Posterior cingulate gyrus (tissue), 11 donors: ENCODE measurements at regions not wholly inside any gene's neighbourhood (a gene's known extent, or its start where the extent isn't known, plus 50 kb on each side); places are given as distances from the start of the nearest gene placed in this dataset.

Experiments
- DNase-seq, 10 donors: peaks; one replicate each; pipeline versions ENCODE4 v3.0.0 to v3.0.0-alpha.2; 2020 to 2021; ENCODE audit warnings: mixed read lengths in 3 of 10
- intact Hi-C: fragments of 100-400 bp; cut with DNase I; formaldehyde crosslinking; loops from one replicate; pipeline ENCODE4 v1.15.1; 2023

DNA sequence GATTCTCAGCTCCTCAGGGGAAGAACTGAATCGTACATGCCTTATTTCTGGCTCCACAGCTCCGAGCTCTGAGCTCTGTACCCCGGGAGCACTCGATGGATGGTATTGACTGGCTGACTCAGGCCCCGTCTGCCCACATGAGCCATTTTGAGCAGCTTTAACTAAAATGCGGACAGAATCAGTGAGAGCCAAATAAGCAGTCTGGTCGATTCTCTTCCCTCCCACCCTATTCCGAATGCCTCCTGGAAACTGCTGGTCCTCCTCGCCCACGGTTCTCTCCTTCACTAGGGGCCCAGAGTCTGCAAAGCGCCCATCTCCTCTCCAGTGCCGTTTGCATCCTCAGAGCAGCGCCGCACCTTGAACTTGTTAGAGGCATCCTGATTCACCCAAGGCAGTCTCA, 125.9 kb upstream of the IRF2BP2 start:
- intact Hi-C loops = no loop called here
- peak in 6 of 10 donors; percentile 28 to 90 (median 66) for DNase-seq

DNA sequence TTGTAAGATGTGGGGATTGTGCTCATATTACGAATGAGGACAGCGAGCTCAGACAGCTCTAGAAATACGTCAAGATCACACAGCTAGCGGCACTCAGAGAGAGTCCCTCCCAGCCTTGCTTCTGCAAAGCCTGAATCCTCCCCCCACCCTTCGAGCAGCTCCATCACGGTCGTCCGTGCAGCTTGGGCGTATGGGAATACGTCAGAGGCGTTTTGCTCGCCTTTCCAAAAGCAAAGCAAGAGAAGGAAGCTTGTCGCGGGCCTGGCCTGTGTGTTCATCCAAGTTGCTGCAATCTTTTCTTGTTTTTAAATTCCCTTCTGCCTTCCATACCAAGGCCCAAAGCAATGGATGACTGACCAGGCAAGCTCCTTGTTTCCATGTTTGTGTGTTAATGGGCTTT, 125.5 kb upstream of the IRF2BP2 start:
- intact Hi-C loops = no loop called here

GRCh38 chr1:234734869-234735268, 124.9 kb upstream of the IRF2BP2 start:
- intact Hi-C loops = no loop called here
- DNase-seq = peak in 1 of 10 donors; percentile 85

More for the DNA sequence above, 125.5 kb upstream of the IRF2BP2 start:
- DNase-seq = peak in 8 of 10 donors; percentile 43 to 95 (median 70)

GRCh38 chr1:234734412-234734835, 124.4 kb upstream of the IRF2BP2 start:
- peak in 1 of 10 donors; percentile 63 for DNase-seq
- intact Hi-C loops = no loop called here

DNA sequence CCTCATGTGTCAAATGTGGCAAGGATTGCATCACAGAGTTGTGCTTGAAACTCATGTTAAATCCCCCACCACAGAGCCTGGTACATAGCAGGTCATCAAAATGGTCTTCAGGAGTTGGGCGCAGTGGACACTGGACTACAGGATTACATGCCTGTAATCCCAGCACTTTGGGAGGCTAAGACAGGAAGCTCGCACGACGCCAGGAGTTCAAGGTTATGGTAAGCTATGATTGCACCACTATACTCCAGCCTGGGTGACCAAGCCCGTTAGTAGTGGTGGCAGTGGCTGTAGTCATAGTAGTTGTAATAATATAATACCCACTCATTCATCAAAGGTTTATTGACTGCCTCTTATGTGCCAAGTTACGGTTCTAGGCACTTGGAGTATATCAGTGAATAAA, 123.4 kb upstream of the IRF2BP2 start:
- no peak for DNase-seq
- intact Hi-C loops = no loop called here

DNA sequence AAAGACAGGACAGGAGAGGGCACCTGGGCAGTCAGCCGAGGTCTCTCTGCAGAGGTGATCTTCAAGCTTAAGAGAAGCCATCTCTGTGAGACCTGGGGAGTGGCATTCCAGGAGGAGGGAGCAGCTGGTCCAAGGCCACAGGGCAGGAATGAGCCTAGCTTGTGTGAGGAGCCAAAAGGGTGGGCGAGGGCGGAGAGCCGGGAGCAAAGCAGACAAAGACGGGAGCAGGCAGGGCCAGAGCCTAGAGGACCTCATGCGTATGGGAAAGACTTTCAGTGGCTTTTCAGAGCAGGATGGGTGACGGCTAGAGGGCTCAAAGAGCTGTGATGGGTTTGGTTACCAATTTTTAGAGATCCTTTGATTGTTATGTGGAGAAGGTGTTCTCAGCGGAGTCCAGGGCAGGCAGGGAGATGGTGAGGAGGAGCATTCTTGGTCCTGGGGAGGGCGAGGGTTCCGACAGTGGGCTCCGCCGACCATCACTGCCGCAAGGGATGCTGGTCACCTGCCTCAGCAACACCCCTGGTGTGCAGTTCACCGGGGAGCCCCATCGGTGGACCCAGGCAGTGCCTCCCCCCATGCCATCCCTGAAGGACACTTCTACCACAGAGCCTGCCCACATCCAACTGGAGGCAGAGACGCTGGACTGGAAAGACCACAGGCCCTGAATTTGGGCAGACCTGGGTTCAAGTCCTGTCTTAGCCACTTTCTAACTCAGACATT, 122.9 kb upstream of the IRF2BP2 start:
- intact Hi-C loops = no loop called here
- no peak for DNase-seq

GRCh38 chr1:234732260-234732659, 122.3 kb upstream of the IRF2BP2 start:
- DNase-seq = no peak
- intact Hi-C loops = no loop called here

DNA sequence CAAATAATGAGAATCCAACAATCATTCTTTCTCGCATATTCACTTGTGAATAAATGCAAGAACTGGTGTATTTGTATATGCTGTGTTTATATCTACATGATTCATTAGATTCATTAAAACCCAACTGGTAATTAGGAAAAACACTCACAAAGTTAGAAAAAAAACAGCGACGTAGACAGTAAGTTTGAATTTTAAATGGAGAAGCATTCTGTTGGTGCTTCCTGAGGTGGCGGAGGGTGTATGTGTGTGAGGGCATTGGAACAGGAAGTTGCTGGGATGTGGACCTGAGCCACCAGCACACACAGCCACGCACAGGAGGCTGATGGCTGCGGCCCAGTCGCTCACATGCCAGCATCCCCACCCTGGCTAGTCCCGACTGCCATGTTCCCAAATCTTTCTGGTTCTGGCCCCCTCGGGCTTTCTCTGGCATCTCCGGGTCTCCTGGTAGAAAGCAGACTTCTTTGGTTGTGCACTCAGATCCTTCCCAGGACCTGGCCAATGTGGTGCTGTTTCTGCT, 121.6 kb upstream of the IRF2BP2 start:
- intact Hi-C loops = no loop called here
- no peak for DNase-seq

DNA sequence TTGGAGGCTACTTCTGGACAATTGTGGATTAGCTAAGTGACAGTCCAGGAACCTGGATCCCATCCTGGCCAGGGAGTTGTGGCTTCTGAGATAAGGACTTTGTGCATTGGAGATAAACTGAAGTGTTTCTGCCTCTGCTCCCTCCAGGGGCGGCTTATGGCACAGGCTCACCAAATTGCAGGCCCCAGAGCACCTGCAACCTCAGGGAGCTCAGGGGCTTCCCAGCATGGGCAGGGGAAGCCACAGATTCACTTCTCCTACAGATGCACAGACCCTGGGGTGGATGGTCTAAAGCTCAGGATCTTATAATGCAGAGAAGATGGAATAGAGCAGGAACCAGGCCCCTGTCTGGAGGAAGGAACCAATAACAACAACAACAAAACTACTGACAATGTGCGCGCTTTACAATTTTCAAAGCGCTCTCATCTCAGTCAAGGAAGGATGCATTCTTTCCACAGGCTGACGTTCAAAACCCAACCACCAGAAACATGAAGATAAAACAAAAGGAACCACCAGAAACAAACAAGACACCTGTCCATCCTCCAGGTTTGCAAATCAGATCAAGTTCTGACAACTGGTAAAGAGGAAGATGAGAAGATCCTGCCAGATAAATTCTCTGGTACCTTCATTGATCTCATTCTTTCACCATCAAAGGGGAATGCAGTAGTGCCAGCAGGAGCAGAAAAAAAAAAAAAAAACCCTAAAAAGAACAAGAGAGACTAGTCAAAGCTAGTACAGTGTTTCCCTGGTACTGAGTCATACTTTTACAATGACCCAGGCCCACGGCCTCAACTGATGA, 121.0 kb upstream of the IRF2BP2 start:
- DNase-seq = no peak
- intact Hi-C loops = no loop called here

DNA sequence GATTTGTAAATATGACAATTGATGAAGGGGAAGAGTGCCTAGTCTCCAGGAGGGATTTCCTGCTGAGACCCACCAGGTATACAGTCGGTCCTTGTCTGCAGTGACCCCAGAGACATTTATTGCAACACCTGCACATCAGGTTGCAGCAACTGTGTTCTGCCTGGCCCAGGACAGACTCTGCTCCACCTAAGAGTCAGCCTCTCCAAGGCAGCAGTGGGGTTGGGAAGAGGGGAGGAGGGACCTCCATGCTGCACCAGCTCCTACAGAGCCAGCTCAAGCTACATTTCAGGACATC, 120.4 kb upstream of the IRF2BP2 start:
- DNase-seq = no peak
- intact Hi-C loops = no loop called here

DNA sequence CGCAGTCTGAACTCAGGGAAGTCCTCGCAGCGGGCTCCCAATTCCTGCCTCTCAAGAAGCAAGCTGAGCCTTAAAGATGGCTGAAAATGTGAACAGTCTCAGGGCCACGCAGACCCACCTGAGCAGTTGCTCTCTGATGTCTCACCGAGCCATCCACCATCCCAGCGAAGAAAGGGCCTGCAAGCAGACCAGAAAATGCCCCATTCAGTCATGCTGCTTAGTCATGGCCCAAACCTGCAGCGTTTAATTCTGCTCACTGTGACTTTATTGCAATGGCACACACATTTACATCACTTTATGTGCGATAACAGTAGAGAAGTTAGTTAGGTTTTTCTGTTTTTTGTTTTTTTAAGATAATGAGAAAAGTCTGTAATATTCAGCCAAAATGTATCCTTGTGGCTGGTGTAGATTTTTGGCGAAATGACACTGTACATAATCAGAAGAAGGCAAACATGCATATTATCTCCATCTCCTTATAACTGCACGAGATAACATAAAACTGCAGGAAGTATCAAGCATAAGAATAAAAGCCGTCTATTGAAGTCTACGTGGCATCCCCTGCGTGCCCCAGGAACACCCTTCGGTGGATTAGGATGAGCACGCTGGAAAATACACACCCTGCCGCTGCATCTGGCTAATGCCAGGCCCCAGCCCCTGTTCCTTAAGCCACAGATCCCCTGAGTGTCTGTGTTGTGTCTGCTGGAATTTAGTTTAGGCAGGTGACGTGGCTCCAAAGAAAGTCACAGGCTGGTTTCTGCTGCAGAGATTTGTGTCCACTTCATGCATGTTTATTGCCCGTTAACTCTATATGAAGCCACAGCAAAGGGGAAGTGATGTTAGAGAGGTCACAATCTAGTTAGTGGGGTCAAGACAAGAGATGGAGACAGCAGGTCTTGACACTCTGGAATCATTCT, 119.8 kb upstream of the IRF2BP2 start:
- intact Hi-C loops = loop anchor here (10.0 kb wide), 2 partner anchors 195 to 245 kb away; no protein-coding TSS in a partner anchor
- DNase-seq = no peak

DNA sequence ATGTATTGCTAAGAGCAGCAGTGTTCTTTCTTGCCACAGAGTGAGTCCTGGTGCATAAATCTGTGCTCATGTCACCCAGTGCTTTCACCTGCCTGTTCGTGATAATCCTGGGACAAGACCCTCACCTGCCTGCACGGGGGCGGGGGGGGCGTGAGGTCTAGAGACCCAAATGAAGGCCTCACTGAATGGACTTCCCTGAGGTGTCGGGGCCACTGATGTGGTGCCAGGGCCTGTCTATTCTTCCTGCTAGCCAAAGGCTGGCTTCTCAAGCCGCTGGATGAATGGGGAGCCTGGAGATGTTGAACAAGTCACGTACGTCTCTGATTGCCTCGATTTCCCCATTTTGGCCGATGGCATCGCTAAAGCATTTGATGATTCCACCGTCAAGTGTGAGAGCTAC, 118.8 kb upstream of the IRF2BP2 start:
- no peak for DNase-seq
- intact Hi-C loops = loop anchor here (10.0 kb wide), 2 partner anchors 194 to 246 kb away; no protein-coding TSS in a partner anchor

DNA sequence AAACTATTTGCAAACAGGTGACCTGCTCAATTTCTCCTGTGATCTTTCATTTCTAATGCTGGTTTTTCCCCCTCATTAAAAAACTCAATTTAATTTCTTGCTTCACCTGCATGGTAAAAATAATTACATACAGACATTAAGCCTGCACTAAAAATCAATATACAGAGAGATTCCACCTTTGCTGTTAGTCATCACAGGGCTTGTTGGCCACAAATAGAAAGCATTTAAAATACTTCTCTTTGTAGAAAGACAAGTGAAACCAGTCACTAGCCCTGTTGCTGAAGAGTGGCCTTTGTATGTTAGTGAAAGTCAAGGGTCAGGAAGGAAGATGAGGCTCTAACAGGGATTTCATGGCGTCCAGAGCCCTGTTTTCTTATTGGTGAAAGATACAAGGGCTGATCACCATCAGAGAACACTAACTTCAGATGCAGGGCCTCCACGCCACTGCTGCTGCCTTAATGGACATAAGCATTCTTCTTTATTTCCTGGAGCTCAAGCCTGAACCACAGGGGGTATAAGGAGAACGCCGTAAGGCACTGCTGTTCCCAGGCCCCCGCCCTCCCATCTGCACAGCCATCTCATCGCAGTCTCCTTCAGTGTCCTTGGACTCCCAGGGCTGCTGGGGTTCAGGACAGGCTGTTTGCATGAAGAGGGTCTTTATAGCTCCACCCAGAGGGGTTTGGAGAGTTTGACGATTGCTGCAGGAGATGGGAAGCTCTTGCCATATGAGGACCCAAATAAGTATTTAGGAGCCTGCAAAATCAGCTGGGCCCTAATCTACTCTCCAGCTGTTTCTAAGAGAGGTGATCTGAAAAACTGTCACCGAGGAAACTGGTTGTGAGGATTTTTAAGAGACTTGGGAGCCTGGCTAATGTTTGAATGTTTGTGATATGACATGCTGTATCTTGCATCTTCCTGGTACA, 117.3 kb upstream of the IRF2BP2 start:
- intact Hi-C loops = loop anchor here (10.0 kb wide), 2 partner anchors 192 to 248 kb away; no protein-coding TSS in a partner anchor
- DNase-seq = no peak

DNA sequence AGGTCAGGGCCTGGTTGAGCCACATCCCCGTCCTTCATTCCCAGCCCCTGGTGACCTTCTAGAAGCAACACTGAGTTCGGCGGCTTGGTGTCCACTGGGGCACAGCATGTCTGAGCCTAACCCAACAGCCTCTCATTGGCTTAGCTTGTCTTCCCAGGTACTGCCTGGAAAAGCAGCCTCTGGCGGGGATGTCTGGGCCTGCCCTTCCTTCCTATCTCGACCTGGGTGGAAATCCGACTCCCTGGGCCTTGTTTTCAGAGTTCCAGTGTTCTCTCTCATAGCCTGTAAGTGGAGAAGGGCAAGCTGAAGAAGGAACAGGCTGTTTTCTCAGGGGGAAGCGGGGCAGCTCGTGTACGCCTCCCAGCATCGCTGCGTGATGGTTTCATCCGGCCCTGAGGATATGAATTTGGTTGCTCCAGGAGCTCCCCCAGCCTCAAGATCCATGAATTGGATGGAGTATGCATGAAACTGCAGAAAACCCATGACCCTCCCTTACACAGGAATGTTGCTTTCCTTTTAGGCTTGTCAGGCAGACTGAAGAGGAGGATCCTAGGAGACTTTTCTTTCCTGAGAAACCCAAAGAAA, 116.5 kb upstream of the IRF2BP2 start:
- no peak for DNase-seq
- intact Hi-C loops = loop anchor here (10.0 kb wide), 2 partner anchors 192 to 248 kb away; no protein-coding TSS in a partner anchor

GRCh38 chr1:234725177-234726132, 115.5 kb upstream of the IRF2BP2 start:
- no peak for DNase-seq
- intact Hi-C loops = loop anchor here (2.0 to 10.0 kb wide), 3 partner anchors 191 to 357 kb away; no protein-coding TSS in a partner anchor

- peak in 4 of 10 donors; percentile 42 to 90 (median 50) for DNase-seq
- intact Hi-C loops = loop anchor here (1.0 to 10.0 kb wide), 5 partner anchors 112 to 358 kb away; no protein-coding TSS in a partner anchor
Measured at GRCh38 chr1:234724516-234725176, 114.7 kb upstream of the IRF2BP2 start.
